GM19395 (cell line): ENCODE measurements at regions not wholly inside any gene's neighbourhood (a gene's known extent, or its start where the extent isn't known, plus 50 kb on each side); places are given as distances from the start of the nearest gene placed in this dataset.
A peak's percentile ranks its signal among the peaks of the same experiment; 100 is the strongest.
"Not testable (repeated sequence)": the region's sequence is repeated elsewhere in the genome, so short reads cannot be mapped to it uniquely, and the experiment has no call there.

Experiments used
- ATAC-seq: cut with Tn5 transposase; IDR thresholded peaks from one replicate; pipeline ENCODE4 v1.9.1; 2021; ENCODE audit warnings: mild to moderate bottlenecking, moderate library complexity; ENCODE audit not compliant: unreplicated experiment

DNA sequence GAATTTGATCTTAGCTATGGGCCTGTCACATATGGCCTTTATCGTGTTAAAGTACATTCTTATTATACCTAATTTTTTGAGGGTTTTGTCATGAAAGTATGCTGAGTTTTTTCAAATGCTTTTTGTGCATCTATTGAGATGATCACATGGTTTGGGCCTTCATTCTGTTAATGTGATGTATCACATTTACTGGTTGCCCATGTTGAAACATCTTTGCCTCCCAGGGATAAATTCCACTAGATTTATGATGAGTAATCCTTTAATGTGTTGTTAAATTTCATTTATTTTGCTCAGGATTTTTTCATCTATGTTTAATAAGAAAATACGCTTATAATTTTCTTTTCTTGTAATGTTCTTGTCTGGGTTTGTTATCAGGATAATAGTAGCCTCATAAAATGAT, 442.0 kb downstream of the MDFIC start:
- ATAC-seq: no peak

DNA sequence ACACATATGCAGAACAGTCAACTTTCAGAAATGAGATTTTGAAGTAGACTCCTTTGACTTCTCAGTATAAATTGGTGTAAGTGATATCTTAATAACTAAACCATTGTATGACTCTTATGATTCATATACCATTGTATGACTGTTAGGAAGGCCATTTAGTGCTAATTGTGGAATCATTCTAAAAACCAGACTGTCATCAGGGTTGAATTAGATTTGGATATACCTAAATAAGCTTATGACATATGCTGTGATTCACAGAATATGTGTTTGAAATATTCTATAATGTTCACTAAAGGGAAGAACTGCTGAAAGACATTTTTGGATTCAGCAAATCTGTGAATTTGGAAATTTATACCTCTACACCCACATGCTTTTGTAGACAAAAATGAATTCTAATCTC, 438.1 kb downstream of the MDFIC start:
- peak; percentile 9 for ATAC-seq

- ATAC-seq: peak; percentile 67
These were observed 437.2 kb downstream of the MDFIC start for GRCh38 chr7:115359119-115359518.

DNA sequence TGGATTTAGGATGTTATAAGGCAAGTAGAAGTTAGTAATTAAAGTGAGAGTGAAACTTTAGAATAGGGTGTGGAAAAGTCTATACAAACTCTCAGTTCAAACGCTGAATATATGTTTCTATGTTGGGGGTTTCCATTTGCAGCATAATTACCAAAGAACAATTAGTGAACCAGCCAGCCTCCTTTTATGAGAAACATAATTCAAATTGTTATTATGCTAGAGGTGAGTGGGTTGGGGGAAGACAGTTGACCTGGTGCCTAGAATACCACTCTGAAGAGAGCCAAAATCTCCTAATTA, 435.8 kb downstream of the MDFIC start:
- no peak for ATAC-seq

DNA sequence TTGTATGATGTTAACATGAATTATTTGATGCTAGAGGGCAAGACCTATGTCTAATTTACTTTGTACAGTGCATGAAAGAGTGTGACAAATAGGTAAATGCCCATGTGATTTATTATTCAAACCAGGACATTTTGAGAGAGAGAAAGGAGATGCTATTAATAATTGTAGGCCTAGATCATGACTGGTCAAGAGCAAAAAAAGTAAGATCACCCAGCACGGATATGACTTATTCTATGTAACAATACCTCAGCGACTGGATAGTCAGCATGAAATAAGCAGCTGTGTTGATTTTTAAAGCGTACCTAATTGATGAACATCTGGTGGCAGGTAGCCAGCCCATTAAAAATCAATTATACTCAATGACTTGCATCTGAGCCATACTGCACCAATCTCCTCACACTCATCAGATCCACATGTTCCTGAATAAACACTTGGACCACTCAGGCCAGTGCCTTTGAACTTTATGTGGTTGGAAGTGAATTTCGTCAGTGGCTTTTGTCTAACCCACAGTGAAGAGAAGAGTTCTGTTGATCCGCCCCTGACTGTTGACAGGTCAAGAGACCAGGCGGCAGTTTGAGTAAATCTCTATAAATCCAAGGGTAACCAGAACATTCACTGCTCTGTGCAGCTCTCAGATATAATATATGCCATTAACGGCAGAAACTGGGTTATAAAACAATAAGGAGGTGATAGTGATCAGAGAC, 435.3 kb downstream of the MDFIC start:
- no peak for ATAC-seq

DNA sequence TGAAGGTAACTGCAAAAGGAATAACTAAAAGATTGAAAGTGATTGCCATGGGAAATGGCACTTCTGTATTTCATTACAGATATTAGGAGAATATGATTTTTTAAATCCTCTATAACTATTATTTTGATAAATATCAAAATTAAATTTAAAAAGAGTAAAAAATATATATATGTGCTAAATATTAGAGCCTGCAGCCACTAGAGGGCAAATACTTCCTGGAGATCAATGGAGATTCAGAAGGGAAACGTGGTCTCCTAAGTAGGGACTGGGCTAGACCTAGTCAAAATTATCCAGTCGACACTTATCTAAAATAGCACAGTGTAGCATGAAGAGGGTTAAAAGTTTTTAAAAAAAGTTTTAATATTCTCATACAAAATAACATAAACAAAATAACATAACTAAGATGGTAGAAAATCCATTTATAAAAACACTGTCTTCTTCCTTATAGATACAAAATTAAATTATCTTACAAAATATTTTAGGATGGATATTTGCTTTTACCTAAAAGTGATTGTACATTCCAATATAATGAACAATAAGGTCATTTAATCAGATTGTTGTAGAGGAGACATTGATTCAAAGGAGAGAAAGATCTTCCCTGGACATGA, 434.3 kb downstream of the MDFIC start:
- peak; percentile 47 for ATAC-seq

DNA sequence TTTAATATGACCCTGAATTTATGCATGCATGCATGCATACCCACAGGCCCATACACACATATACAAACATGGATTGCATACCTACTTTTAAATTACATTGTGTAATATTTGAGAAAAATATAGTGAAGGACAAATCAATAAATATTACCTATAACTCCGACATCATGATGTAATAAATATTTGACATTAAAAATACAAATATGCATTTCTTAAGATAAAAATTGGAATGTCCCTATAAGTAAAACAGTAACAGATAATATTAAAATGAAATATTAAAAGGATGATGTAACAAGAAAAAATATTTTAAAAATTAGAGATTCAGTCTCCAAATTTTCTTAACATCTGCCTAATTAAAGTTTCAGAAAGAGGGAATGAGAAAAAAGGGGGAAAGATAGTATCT, 433.0 kb downstream of the MDFIC start:
- no peak for ATAC-seq

DNA sequence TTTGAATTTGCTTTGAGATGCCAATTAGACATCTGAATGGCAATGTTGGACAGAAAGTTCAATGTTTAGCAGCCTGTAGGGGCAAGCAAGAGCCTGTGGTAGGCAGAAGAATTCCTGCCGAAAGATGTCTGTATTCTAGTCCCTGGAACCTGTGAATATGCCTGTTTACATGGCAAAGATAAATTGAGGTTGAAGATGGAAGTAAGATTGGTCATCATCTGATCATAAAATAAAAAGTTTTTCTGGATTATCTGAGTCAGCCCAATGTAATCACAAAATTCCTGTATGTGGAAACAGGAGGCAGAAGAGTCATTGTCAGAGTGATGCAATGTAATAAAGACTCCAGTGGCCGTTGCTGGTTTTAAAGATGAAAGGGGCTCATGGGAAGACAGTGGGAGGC, 430.5 kb downstream of the MDFIC start:
- ATAC-seq: no peak

DNA sequence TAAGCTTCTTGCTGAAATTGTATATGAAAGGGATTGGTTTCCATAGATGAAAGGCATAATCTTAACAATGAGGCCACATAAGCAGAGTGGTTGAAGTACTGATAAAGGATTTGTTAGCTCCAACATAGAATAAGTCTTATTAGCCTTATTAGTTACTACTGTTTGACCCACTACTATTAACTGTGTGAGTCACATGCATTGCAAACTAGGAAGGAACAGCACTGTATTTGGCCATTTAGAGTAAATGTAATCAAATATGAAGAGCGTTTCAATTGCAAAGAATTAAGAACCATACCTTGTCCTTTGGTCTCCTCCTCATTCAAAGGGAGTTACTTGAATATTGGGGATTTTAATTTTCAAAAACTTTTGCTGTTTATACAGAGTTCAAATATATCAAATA, 428.9 kb downstream of the MDFIC start:
- no peak for ATAC-seq

GRCh38 chr7:115349635-115350034, 427.7 kb downstream of the MDFIC start:
- no peak for ATAC-seq

- ATAC-seq: no peak
These were observed 424.8 kb downstream of the MDFIC start for GRCh38 chr7:115346685-115347084.

GRCh38 chr7:115340828-115341227, 418.9 kb downstream of the MDFIC start:
- no peak for ATAC-seq

DNA sequence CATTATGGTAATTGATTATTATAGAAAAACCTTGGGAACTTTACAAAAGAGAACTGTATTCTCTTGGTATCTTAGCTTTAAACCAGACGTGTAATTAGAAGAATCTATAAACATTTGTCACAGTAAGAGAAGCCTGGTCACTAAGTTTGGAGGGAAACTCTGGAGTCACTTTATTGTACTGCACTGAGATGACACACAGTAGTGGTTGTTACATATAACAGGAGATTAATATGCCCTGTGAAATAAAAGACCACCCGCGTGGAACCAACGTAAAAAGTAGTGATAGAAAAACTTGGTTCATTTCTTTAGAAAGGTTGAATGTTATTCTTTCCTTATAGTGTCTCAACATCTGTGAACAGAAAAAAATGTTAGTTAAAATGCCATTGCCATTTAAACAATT, 416.1 kb downstream of the MDFIC start:
- no peak for ATAC-seq

GRCh38 chr7:115332691-115333090, 410.8 kb downstream of the MDFIC start:
- no peak for ATAC-seq

DNA sequence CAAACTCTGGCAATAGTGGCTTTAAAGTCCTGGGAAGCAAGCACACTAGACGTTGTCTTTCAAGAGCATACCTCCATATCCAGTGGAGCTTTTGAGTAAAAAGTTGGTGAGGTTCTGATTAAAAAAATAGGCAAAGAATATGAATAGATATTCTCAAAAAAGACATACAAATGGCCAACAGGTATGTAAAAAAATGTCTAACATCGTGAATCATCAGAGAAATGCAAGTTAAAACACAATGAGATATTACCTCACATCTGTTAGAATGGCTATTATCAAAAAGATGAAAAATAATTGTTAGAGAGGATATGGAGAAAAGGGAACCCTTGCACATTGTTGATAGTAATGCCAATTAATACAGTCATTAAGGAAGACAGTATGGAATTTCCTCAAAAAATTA, 407.1 kb downstream of the MDFIC start:
- no peak for ATAC-seq

- no peak for ATAC-seq
These were observed 406.1 kb downstream of the MDFIC start for GRCh38 chr7:115328018-115328417.

GRCh38 chr7:115327326-115327725, 405.4 kb downstream of the MDFIC start:
- ATAC-seq: no peak

- ATAC-seq: no peak
These were observed 397.6 kb downstream of the MDFIC start for GRCh38 chr7:115319541-115319940.

- ATAC-seq: not testable (repeated sequence)
These were observed 388.4 kb downstream of the MDFIC start for GRCh38 chr7:115310316-115310715.

DNA sequence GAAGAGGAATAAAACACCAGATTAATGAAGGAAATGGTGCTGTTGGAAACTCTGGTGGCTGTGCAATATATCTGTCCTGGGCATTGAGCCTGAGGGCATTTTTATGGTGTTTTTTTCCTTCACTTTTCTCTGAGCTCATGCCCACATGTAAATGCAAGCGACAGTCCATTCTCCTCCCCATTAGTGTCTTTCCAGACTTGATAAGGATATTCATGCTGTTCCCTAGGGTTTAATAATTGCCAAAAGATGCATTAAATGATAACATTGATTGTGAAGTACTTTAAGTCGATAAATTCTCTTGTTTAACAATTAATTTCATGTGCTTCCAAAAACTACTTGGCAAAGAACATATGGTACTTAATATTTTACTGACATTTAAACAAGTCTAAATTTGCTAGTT, 384.7 kb downstream of the MDFIC start:
- no peak for ATAC-seq

DNA sequence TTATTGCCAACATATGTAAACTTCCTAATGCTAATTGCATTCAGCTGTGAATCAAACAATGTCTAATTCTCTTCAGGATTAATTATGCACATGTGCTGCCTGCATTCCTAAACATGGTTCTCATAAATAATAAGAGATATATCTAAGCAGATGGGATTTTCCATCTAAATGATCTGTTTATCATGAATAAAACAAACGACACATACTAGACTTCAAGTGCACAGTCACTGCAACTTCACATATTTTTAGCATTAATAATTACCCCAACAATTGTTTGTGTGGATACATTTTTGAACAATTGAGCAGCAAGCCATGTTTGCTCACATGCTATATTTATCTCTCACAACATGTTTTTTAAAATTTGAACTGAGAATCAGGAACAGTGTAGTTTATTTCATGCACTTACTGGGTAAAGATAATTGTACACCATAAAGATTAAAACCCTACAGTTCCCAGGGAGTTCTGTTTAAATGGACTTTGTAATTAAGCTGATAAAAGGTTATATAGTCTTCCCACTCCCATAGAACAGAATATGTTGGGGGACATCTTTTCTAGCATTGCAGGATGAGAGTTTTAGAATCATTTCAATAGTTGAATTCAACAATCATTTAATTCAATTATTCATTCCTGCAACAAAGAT, 378.5 kb downstream of the MDFIC start:
- ATAC-seq: no peak

DNA sequence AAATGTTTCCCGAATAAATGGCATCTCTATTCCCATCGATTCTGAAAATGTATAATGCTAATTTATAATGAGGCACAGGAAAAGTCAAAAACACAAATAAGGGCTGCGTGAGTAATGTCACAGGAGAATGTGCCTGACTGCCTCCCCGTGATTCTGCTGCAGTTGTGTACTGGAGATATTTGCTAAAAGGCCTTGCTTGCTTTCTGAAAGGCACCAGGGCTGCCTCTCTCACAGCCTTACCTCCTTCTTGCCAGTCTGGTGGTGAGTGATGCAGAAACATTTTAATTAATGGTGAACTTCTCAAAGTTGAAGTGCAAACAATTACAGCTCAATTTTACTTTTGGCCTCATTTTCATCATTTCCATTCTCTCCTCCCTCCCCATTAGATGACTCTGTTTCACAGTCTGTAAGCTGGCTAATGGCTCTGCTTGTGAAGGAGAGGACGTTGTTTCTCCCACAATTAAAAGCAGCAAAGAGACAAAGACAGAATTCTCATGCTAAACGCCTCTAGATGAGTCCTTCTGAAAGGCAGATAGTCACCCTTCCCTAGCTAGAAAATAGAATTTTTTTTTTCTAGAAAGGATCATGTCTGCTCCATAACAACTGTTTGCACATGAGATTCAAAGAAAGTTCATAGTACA, 377.6 kb downstream of the MDFIC start:
- ATAC-seq: no peak
